H9 (cell line): ENCODE measurements at regions not wholly inside any gene's neighbourhood (a gene's known extent, or its start where the extent isn't known, plus 50 kb on each side); places are given as distances from the start of the nearest gene placed in this dataset.
A peak's percentile ranks its signal among the peaks of the same experiment; 100 is the strongest.

Experiments used
- DNase-seq: peaks from one replicate; pipeline ENCODE4 v3.0.0-alpha.2; 2017
- H2AFZ ChIP-seq: one replicate; pipeline ENCODE4 v1.6.1; 2013; ENCODE audit warnings: mild to moderate bottlenecking, low read length, control low read depth, moderate library complexity
- H2AK5ac ChIP-seq: 2 replicates; pipeline ENCODE4 v1.6.1; 2013; ENCODE audit warnings: low read length, control low read depth, mixed read lengths; ENCODE audit not compliant: insufficient read length
- H2BK120ac ChIP-seq: one replicate; pipeline ENCODE4 v1.6.1; 2013; ENCODE audit warnings: low read depth, mild to moderate bottlenecking, low read length, control low read depth, inconsistent platforms; ENCODE audit not compliant: poor library complexity, severe bottlenecking
- H2BK12ac ChIP-seq: 2 replicates; pipeline ENCODE4 v1.6.1; 2013; ENCODE audit warnings: low read length, control low read depth, mixed read lengths, low read depth; ENCODE audit not compliant: insufficient read length
- H2BK15ac ChIP-seq: 2 replicates; pipeline ENCODE4 v1.6.1; 2013; ENCODE audit warnings: low read depth, low read length, control low read depth
- H2BK20ac ChIP-seq: one replicate; pipeline ENCODE4 v1.6.1; 2013; ENCODE audit warnings: low read depth, mild to moderate bottlenecking, low read length, control low read depth, inconsistent platforms; ENCODE audit not compliant: poor library complexity, severe bottlenecking
- H2BK5ac ChIP-seq: 2 replicates; pipeline ENCODE4 v1.6.1; 2013; ENCODE audit warnings: low read length, control low read depth, mixed read lengths; ENCODE audit not compliant: insufficient read length
- H3K14ac ChIP-seq: 2 replicates; pipeline ENCODE4 v1.6.1; 2013; ENCODE audit warnings: low read length, control low read depth; ENCODE audit not compliant: insufficient read depth
- H3K18ac ChIP-seq: 2 replicates; pipeline ENCODE4 v1.6.1; 2013; ENCODE audit warnings: low read depth, mild to moderate bottlenecking, mixed read lengths, low read length, control low read depth; ENCODE audit not compliant: insufficient read length
- H3K23ac ChIP-seq: 2 replicates; pipeline ENCODE4 v1.6.1; 2013; ENCODE audit warnings: low read length, control low read depth, mixed read lengths, low read depth; ENCODE audit not compliant: insufficient read length
- H3K23me2 ChIP-seq: 2 replicates; pipeline ENCODE4 v1.6.1; 2013; ENCODE audit warnings: low read depth, mild to moderate bottlenecking, mixed read lengths, low read length, control low read depth; ENCODE audit not compliant: insufficient read length, poor library complexity, severe bottlenecking
- H3K27ac ChIP-seq: 2 replicates; pipeline ENCODE4 v1.5.1; 2013; ENCODE audit warnings: low read length, control low read depth, mixed read lengths, low read depth; ENCODE audit not compliant: insufficient read length
- H3K27me3 ChIP-seq: 2 replicates; pipeline ENCODE4 v1.6.1; 2013; ENCODE audit warnings: low read length, control low read depth, inconsistent platforms; ENCODE audit not compliant: insufficient read depth
- H3K4ac ChIP-seq: 2 replicates; pipeline ENCODE4 v1.6.1; 2013; ENCODE audit warnings: low read depth, mild to moderate bottlenecking, control low read depth, inconsistent platforms, low read length, moderate library complexity
- H3K4me1 ChIP-seq: 2 replicates; pipeline ENCODE4 v1.6.1; 2013; ENCODE audit warnings: low read length, control low read depth, inconsistent platforms; ENCODE audit not compliant: insufficient read depth
- H3K4me2 ChIP-seq: 2 replicates; pipeline ENCODE4 v1.6.1; 2013; ENCODE audit warnings: low read length, control low read depth, mixed read lengths; ENCODE audit not compliant: insufficient read length, insufficient read depth
- H3K56ac ChIP-seq: 2 replicates; pipeline ENCODE4 v1.6.1; 2013; ENCODE audit warnings: low read depth, mild to moderate bottlenecking, mixed read lengths, low read length, control low read depth; ENCODE audit not compliant: insufficient read length
- H3K79me1 ChIP-seq: 2 replicates; pipeline ENCODE4 v1.6.1; 2013; ENCODE audit warnings: low read depth, mild to moderate bottlenecking, moderate library complexity, low read length, control low read depth, inconsistent platforms; ENCODE audit not compliant: insufficient read depth, poor library complexity, severe bottlenecking
- H3K79me2 ChIP-seq: 2 replicates; pipeline ENCODE4 v1.6.1; 2013; ENCODE audit warnings: low read length, control low read depth, inconsistent platforms; ENCODE audit not compliant: insufficient read depth
- H3K9ac ChIP-seq: 2 replicates; pipeline ENCODE4 v1.6.1; 2013; ENCODE audit warnings: low read length, control low read depth, mixed read lengths; ENCODE audit not compliant: insufficient read length; ENCODE audit errors: extremely low read depth
- H3K9me3 ChIP-seq: one replicate; pipeline ENCODE4 v1.6.1; 2013; ENCODE audit warnings: low read depth, low read length, inconsistent platforms; ENCODE audit not compliant: control insufficient read depth
- H3T11ph ChIP-seq: one replicate; pipeline ENCODE4 v1.6.1; 2013; ENCODE audit warnings: mild to moderate bottlenecking, low read length, control low read depth, inconsistent platforms
- H4K20me1 ChIP-seq: one replicate; pipeline ENCODE4 v1.6.1; 2013; ENCODE audit not compliant: control insufficient read depth, insufficient read length, insufficient read depth
- H4K5ac ChIP-seq: 2 replicates; pipeline ENCODE4 v1.6.1; 2013; ENCODE audit warnings: low read depth, mild to moderate bottlenecking, mixed read lengths, low read length, control low read depth; ENCODE audit not compliant: insufficient read length
- H4K8ac ChIP-seq: replicated peaks from 2 replicates; pipeline ENCODE4 v1.6.1; 2013; ENCODE audit warnings: low read length, control low read depth, mixed read lengths, low read depth; ENCODE audit not compliant: insufficient read length
- H4K91ac ChIP-seq: 2 replicates; pipeline ENCODE4 v1.6.1; 2013; ENCODE audit warnings: low read depth, mild to moderate bottlenecking, moderate library complexity, mixed read lengths, low read length, control low read depth; ENCODE audit not compliant: insufficient read length
- H3K27ac Mint-ChIP-seq, 3 experiments: 2 replicates in 2 of 3; 3 replicates in 1 of 3; pipeline ENCODE4 v1.8.0; 2020 to 2021; ENCODE audit warnings: mixed read lengths in 3 of 3, mild to moderate bottlenecking in 1 of 3, moderate library complexity in 1 of 3
- H3K27me3 Mint-ChIP-seq: 2 replicates; pipeline ENCODE4 v1.8.0; 2021; ENCODE audit warnings: low read depth, mild to moderate bottlenecking, moderate library complexity, mixed read lengths
- H3K36me3 Mint-ChIP-seq, 3 experiments: 2 replicates in 2 of 3; 3 replicates in 1 of 3; pipeline ENCODE4 v1.8.0; 2020 to 2021; ENCODE audit warnings: low read depth in 3 of 3, mixed read lengths in 3 of 3; ENCODE audit not compliant: insufficient read depth in 1 of 3
- H3K4me1 Mint-ChIP-seq, 2 experiments: 2 replicates each; pipeline ENCODE4 v1.8.0; 2020; ENCODE audit warnings: mixed read lengths in 2 of 2
- H3K4me3 Mint-ChIP-seq, 2 experiments: 2 replicates in 1 of 2; 3 replicates in 1 of 2; pipeline ENCODE4 v1.8.0; 2020 to 2021; ENCODE audit warnings: mild to moderate bottlenecking in 2 of 2, mixed read lengths in 2 of 2, moderate library complexity in 1 of 2
- H3K9me3 Mint-ChIP-seq, 2 experiments: 2 replicates in 1 of 2; 3 replicates in 1 of 2; pipeline ENCODE4 v1.8.0; 2020; ENCODE audit warnings: mild to moderate bottlenecking in 2 of 2, mixed read lengths in 2 of 2, moderate library complexity in 1 of 2
- WGBS: extraction: QIAGEN DNeasy Blood & Tissue Kit; methylation state at CpG from one replicate; pipeline ENCODE4 v1.1.7; 2013; ENCODE audit warnings: missing lambda C conversion rate, low lambda C conversion rate, mixed read lengths; ENCODE audit not compliant: insufficient read length; ENCODE audit errors: extremely low coverage; 5-methylcytosine and 5-hydroxymethylcytosine counted together
- TF ChIP-seq, protein P1 (sequence below): fragments of 200-600 bp; sonication (generic); conservative IDR thresholded peaks from 3 replicates; pipeline ENCODE4 v1.8.0; 2021; ENCODE audit warnings: antibody characterized with exemption, mild to moderate bottlenecking

DNA sequence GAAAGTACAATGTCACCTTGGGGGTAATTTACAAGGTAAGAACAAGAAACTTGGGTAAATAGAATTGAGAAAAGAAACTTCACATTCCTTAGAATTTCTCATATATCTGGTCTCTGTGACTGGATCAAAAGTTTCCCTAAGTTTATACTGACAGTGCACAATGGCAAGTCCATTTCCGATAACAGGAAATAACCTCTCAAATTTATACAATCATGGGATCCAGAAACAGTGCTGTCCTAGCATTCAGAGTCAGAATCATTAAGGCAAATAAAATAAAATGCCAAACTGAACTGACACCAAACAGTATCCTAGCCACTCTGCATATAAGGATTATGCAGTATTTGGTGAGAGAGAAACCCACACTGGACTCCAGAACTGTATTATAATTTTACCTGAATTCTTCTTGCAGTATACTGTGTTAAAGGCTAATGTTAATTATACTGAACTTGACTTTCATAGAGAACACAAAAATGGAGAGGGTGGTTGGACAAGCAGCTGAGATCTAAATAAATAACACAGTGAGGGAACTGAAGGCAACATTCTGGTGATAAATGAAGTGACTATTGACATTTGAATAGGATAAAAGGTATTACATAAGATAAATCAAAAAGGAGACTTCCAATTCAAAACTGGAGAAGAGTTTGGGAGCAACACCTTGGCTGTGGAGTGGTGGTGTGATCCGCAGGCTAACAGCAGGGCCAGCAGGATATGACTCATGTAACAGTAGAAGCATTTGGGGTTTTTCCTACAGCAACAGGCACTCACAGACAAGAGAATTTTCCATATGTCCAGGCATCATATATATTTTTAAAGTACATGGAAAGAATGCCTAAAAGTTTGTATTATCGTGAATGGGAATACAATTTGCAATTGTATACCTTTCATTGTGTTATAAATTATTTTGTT lies 932.5 kb upstream of the MIR17HG start:
- DNase-seq: no peak
- TF ChIP-seq, protein P1, sequence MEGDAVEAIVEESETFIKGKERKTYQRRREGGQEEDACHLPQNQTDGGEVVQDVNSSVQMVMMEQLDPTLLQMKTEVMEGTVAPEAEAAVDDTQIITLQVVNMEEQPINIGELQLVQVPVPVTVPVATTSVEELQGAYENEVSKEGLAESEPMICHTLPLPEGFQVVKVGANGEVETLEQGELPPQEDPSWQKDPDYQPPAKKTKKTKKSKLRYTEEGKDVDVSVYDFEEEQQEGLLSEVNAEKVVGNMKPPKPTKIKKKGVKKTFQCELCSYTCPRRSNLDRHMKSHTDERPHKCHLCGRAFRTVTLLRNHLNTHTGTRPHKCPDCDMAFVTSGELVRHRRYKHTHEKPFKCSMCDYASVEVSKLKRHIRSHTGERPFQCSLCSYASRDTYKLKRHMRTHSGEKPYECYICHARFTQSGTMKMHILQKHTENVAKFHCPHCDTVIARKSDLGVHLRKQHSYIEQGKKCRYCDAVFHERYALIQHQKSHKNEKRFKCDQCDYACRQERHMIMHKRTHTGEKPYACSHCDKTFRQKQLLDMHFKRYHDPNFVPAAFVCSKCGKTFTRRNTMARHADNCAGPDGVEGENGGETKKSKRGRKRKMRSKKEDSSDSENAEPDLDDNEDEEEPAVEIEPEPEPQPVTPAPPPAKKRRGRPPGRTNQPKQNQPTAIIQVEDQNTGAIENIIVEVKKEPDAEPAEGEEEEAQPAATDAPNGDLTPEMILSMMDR: no peak

More for the DNA sequence above, 932.5 kb upstream of the MIR17HG start:
- Histone ChIP-seq H3K18ac (no peak overlapping the region), H4K20me1 (no peaks in the 10 kb centered on the region), H3K23me2 (no peaks in the 10 kb centered on the region), H2AK5ac (no peak overlapping the region), H3K27ac (no peak overlapping the region), H3K79me1 (no peaks in the 10 kb centered on the region), H2BK120ac (no peak overlapping the region), H2AFZ (no peak overlapping the region), H3K14ac (no peak overlapping the region), H2BK5ac (no peak overlapping the region), H3K4me1 (no peaks in the 10 kb centered on the region), H3K4me2 (no peak overlapping the region), H3K4ac (no peak overlapping the region), H4K8ac (no peak overlapping the region), H3K56ac (no peak overlapping the region), H4K91ac (no peak overlapping the region), H3T11ph (no peak overlapping the region), H3K9me3 (no peaks in the 10 kb centered on the region), H2BK15ac (no peak overlapping the region), H2BK12ac (no peak overlapping the region), H2BK20ac (no peak overlapping the region), H3K23ac (no peak overlapping the region), H3K9ac (no peak overlapping the region), H3K79me2 (no peaks in the 10 kb centered on the region), H3K27me3 (no peaks in the 10 kb centered on the region), H4K5ac (no peak overlapping the region)
- Mint-ChIP-seq H3K4me3 (no peak overlapping the region), H3K27ac (peak overlapping the region in 1 of 3 experiments; percentile 10; a peak in 1 of 7 replicates), H3K27me3 (no peaks in the 10 kb centered on the region), H3K9me3 (no peaks in the 10 kb centered on the region), H3K36me3 (no peaks in the 10 kb centered on the region; a peak in 1 of 7 replicates), H3K4me1 (peaks cover 15 to 21% of the 10 kb centered on the region in 2 experiments)
- WGBS: no CpG with 5 or more reads among the region's 3 CpGs
